PFSK-1 (cell line): ENCODE measurements at regions not wholly inside any gene's neighbourhood (a gene's known extent, or its start where the extent isn't known, plus 50 kb on each side); places are given as distances from the start of the nearest gene placed in this dataset.

Experiments used
- POLR2AphosphoS5 ChIP-seq: IDR thresholded peaks from 2 replicates; pipeline ENCODE4 v1.6.1; 2012; ENCODE audit warnings: low read depth, mild to moderate bottlenecking, control low read depth, low read length, moderate library complexity
- SIN3A ChIP-seq: IDR thresholded peaks from 2 replicates; pipeline ENCODE4 v1.6.1; 2012; ENCODE audit warnings: mild to moderate bottlenecking, low read length, moderate library complexity, borderline replicate concordance; ENCODE audit not compliant: insufficient read depth
- TAF1 ChIP-seq: IDR thresholded peaks from 2 replicates; pipeline ENCODE4 v1.6.1; 2012; ENCODE audit warnings: low read length, control low read depth, borderline replicate concordance; ENCODE audit not compliant: insufficient read depth
- TF ChIP-seq, protein P1 (sequence below), 2 experiments: IDR thresholded peaks; 2 replicates each; pipeline versions ENCODE4 v1.6.1 to v1.8.0; 2011 to 2012; ENCODE audit warnings: low read depth in 2 of 2, low read length in 2 of 2, control low read depth in 1 of 2, inconsistent platforms in 1 of 2, mild to moderate bottlenecking in 1 of 2, moderate library complexity in 1 of 2; ENCODE audit not compliant: insufficient read depth in 1 of 2

DNA sequence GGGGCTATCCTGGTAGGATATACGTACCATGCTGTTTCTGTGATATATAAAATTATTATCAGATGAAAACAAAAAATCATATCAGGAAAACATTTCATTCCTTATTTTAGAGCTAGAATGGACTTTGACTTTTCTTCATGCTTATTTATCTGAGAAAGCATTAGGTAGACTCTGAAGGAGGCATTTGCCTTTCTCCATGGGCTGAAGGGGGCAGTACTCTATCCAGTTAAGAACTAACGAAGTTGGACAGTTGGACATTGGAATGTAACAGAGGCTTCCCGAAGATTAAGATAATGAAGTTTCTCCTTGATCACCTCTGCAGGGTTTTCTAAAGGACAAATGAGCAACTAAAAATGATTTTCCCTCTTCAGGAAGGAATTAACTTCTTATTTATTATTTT lies 233.9 kb downstream of the SAMD5 start:
- no peak for TF ChIP-seq POLR2AphosphoS5
- no peak for TF ChIP-seq TAF1
- TF ChIP-seq, protein P1, sequence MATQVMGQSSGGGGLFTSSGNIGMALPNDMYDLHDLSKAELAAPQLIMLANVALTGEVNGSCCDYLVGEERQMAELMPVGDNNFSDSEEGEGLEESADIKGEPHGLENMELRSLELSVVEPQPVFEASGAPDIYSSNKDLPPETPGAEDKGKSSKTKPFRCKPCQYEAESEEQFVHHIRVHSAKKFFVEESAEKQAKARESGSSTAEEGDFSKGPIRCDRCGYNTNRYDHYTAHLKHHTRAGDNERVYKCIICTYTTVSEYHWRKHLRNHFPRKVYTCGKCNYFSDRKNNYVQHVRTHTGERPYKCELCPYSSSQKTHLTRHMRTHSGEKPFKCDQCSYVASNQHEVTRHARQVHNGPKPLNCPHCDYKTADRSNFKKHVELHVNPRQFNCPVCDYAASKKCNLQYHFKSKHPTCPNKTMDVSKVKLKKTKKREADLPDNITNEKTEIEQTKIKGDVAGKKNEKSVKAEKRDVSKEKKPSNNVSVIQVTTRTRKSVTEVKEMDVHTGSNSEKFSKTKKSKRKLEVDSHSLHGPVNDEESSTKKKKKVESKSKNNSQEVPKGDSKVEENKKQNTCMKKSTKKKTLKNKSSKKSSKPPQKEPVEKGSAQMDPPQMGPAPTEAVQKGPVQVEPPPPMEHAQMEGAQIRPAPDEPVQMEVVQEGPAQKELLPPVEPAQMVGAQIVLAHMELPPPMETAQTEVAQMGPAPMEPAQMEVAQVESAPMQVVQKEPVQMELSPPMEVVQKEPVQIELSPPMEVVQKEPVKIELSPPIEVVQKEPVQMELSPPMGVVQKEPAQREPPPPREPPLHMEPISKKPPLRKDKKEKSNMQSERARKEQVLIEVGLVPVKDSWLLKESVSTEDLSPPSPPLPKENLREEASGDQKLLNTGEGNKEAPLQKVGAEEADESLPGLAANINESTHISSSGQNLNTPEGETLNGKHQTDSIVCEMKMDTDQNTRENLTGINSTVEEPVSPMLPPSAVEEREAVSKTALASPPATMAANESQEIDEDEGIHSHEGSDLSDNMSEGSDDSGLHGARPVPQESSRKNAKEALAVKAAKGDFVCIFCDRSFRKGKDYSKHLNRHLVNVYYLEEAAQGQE (IDR thresholded peaks at IDR 0.05; ENCODE audit: insufficient read depth in 1 of 2, low read depth in 2 of 2, low read length in 2 of 2), result no peak
- no peak for TF ChIP-seq SIN3A
